ENCODE measurements at regions not wholly inside any gene's neighbourhood (a gene's known extent, or its start where the extent isn't known, plus 50 kb on each side); places are given as distances from the start of the nearest gene placed in this dataset.

DNA sequence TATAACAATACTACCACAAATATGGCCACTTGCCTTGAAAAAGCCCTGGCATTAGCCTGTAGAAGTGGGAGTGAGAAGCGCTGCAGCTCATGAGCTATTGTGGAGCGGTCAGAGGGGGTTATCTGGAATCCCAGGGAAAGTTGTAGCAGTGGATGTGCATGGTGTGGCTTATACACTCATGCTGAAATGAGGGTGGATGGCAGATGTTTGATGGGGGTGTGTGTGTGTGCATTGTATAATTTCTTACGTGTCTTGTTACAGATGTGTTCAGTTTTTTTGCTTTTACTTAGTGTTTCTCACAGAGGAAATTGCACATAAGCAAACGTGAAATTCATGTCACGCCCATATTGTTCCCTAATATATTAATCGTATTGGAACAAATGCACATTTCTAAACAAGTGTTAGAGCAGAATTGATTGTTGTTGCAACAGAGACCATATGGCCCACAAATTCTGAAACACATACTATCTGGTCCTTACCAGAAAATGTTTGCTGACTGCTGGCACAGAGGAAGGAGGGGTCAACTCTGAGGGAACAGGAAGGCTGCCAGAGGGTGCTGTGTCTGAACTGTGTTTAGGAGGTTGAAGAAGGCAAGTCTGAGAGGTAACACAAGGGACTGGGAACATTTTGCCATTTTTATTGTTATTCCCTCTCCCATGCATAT is 200.0 kb upstream of the CFAP20DC start:
- no peak for DNase-seq (ENCODE audit: low spot score)
- TF ChIP-seq, protein P1, sequence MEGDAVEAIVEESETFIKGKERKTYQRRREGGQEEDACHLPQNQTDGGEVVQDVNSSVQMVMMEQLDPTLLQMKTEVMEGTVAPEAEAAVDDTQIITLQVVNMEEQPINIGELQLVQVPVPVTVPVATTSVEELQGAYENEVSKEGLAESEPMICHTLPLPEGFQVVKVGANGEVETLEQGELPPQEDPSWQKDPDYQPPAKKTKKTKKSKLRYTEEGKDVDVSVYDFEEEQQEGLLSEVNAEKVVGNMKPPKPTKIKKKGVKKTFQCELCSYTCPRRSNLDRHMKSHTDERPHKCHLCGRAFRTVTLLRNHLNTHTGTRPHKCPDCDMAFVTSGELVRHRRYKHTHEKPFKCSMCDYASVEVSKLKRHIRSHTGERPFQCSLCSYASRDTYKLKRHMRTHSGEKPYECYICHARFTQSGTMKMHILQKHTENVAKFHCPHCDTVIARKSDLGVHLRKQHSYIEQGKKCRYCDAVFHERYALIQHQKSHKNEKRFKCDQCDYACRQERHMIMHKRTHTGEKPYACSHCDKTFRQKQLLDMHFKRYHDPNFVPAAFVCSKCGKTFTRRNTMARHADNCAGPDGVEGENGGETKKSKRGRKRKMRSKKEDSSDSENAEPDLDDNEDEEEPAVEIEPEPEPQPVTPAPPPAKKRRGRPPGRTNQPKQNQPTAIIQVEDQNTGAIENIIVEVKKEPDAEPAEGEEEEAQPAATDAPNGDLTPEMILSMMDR (IDR thresholded peaks at IDR 0.05; ENCODE audit: extremely low read depth, insufficient read depth, missing control alignments) = no peak
- in situ Hi-C loops (cut with MboI; ENCODE audit: low pct_unique_long_range_greater_than_20kb, low sequenced_read_pairs, unreplicated experiment) = no loop called here

- TF ChIP-seq, protein P1 (IDR thresholded peaks at IDR 0.05; ENCODE audit: extremely low read depth, insufficient read depth, missing control alignments) = no peak
- in situ Hi-C loops (cut with MboI; ENCODE audit: low pct_unique_long_range_greater_than_20kb, low sequenced_read_pairs, unreplicated experiment) = no loop called here
Measured at GRCh38 chr3:59249004-59249403, 199.2 kb upstream of the CFAP20DC start.

GRCh38 chr3:59247402-59247841 is 197.6 kb upstream of the CFAP20DC start:
- DNase-seq (ENCODE audit: low spot score) = peak; percentile 18
- in situ Hi-C loops (cut with MboI; ENCODE audit: low pct_unique_long_range_greater_than_20kb, low sequenced_read_pairs, unreplicated experiment) = no loop called here
- TF ChIP-seq, protein P1 (IDR thresholded peaks at IDR 0.05; ENCODE audit: extremely low read depth, insufficient read depth, missing control alignments) = no peak

More at GRCh38 chr3:59249004-59249403, 199.2 kb upstream of the CFAP20DC start:
- no peak for DNase-seq (ENCODE audit: low spot score)

GRCh38 chr3:59246719-59247401 is 197.0 kb upstream of the CFAP20DC start:
- in situ Hi-C loops (cut with MboI; ENCODE audit: low pct_unique_long_range_greater_than_20kb, low sequenced_read_pairs, unreplicated experiment) = no loop called here
- TF ChIP-seq, protein P1 (IDR thresholded peaks at IDR 0.05; ENCODE audit: extremely low read depth, insufficient read depth, missing control alignments) = no peak
- DNase-seq (ENCODE audit: low spot score) = peak; percentile 11

- TF ChIP-seq, protein P1 (IDR thresholded peaks at IDR 0.05; ENCODE audit: extremely low read depth, insufficient read depth, missing control alignments) = no peak
- no peak for DNase-seq (ENCODE audit: low spot score)
- in situ Hi-C loops (cut with MboI; ENCODE audit: low pct_unique_long_range_greater_than_20kb, low sequenced_read_pairs, unreplicated experiment) = no loop called here
Measured at GRCh38 chr3:59245859-59246501, 196.2 kb upstream of the CFAP20DC start.

GRCh38 chr3:59245300-59245858 is 195.6 kb upstream of the CFAP20DC start:
- in situ Hi-C loops (cut with MboI; ENCODE audit: low pct_unique_long_range_greater_than_20kb, low sequenced_read_pairs, unreplicated experiment) = no loop called here
- no peak for DNase-seq (ENCODE audit: low spot score)
- TF ChIP-seq, protein P1 (IDR thresholded peaks at IDR 0.05; ENCODE audit: extremely low read depth, insufficient read depth, missing control alignments) = no peak

Data from GM13977 (cell line).